NB4 (cell line): ENCODE measurements at regions not wholly inside any gene's neighbourhood (a gene's known extent, or its start where the extent isn't known, plus 50 kb on each side); places are given as distances from the start of the nearest gene placed in this dataset.

Source experiments
- MAX ChIP-seq: IDR thresholded peaks from 2 replicates; pipeline ENCODE4 v1.6.1; 2011; ENCODE audit warnings: low read depth, low read length
- MYC ChIP-seq: IDR thresholded peaks from 2 replicates; pipeline ENCODE4 v1.6.1; 2011; ENCODE audit warnings: low read depth, low read length
- POLR2A ChIP-seq: IDR thresholded peaks from 2 replicates; pipeline ENCODE4 v1.6.1; 2011; ENCODE audit warnings: mild to moderate bottlenecking; ENCODE audit not compliant: insufficient read length; ENCODE audit errors: extremely low read depth
- TF ChIP-seq, protein P1 (sequence below): IDR thresholded peaks from one replicate; pipeline ENCODE4 v1.5.1; 2012; ENCODE audit warnings: low read depth, low read length

- TF ChIP-seq POLR2A = no peak
- TF ChIP-seq, protein P1, sequence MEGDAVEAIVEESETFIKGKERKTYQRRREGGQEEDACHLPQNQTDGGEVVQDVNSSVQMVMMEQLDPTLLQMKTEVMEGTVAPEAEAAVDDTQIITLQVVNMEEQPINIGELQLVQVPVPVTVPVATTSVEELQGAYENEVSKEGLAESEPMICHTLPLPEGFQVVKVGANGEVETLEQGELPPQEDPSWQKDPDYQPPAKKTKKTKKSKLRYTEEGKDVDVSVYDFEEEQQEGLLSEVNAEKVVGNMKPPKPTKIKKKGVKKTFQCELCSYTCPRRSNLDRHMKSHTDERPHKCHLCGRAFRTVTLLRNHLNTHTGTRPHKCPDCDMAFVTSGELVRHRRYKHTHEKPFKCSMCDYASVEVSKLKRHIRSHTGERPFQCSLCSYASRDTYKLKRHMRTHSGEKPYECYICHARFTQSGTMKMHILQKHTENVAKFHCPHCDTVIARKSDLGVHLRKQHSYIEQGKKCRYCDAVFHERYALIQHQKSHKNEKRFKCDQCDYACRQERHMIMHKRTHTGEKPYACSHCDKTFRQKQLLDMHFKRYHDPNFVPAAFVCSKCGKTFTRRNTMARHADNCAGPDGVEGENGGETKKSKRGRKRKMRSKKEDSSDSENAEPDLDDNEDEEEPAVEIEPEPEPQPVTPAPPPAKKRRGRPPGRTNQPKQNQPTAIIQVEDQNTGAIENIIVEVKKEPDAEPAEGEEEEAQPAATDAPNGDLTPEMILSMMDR = no peak
- TF ChIP-seq MAX = no peak
- TF ChIP-seq MYC = no peak
Observed at GRCh38 chr2:182577816-182578215, 138.2 kb upstream of the DNAJC10 start.
